RKO (cell line): ENCODE measurements at regions not wholly inside any gene's neighbourhood (a gene's known extent, or its start where the extent isn't known, plus 50 kb on each side); places are given as distances from the start of the nearest gene placed in this dataset.
A peak's percentile ranks its signal among the peaks of the same experiment; 100 is the strongest.
"Not testable (repeated sequence)": the region's sequence is repeated elsewhere in the genome, so short reads cannot be mapped to it uniquely, and the experiment has no call there.

Experiments
- DNase-seq: peaks from one replicate; pipeline ENCODE4 v3.0.0-alpha.2; 2016; ENCODE audit warnings: low spot score

DNA sequence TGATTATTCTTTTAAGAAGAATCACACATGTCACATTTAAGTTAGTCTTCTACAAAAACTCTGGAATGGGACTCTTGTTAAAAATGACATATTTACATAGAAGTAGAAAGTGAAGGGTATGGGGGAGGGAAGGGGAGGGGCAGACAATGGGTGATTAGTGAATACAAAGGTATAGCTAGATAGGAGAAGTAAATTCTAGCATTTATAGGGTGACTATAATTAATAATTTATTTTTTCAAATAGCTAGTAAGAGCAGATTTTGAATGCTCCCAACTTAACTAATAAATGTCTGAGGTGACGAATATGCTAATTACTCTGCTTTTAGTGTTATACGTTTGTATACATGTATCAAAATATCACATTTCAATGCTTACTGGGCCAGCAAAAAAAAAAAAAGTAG lies 59.4 kb downstream of the BLTP3B start:
- no peak for DNase-seq

DNA sequence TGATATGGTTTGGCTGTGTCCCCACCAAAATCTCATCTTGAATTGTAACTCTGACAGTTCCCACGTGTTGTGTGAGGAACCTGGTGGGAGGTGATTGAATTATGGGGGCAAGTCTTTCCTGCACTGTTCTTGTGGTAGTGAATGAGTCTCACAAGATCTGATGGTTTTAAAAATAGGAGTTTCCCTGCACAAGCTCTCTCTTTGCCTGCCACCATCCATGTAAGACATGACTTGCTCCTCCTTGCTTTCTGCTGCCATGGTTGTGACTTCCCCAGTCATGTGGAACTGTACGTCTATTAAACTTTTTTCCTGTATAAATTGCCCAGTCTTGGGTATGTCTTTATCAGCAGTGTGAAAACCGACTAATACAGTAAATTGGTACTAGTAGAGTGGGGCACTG lies 63.9 kb downstream of the BLTP3B start:
- DNase-seq: not testable (repeated sequence)

DNA sequence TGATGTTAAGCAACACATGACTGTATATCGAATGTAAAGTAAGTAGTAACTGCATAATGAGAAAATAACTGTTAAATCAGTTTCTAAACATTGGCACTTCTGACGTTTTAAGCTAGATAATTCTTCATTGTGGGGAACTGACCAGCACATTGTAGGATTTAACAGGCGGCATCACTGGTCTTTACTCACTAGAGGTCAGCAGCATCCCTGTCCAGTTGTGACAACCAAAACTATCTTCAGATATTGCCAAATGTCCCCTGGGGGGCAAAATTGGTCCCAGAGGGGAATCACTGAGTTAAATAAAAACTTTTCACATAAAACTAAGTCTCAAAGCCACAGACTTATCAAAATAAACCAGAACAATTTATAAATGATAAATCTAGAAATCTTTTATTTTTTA lies 65.3 kb downstream of the BLTP3B start:
- DNase-seq: peak; percentile 31

DNA sequence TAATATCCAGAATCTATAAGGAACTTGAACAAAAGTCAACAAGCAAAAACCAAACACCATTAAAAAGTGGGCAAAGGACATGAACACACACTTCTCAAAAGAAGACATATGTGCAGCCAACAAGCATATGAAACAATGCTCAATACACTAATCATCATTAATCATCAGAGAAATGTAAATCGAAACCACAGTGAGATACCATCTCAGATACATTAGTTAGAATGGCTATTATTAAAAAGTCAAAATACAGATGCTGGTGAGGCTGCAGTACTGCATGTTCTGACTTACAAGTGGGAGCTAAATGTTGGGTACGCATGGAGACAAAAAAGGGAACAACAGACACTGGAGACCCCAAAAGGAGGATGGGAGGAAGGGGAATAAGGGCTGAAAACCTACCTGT lies 67.1 kb downstream of the BLTP3B start:
- DNase-seq: no peak

- no peak for DNase-seq
Observed at GRCh38 chr12:100069795-100070194, 72.9 kb downstream of the BLTP3B start.

GRCh38 chr12:100068305-100068704 lies 74.4 kb downstream of the BLTP3B start:
- DNase-seq: no peak

DNA sequence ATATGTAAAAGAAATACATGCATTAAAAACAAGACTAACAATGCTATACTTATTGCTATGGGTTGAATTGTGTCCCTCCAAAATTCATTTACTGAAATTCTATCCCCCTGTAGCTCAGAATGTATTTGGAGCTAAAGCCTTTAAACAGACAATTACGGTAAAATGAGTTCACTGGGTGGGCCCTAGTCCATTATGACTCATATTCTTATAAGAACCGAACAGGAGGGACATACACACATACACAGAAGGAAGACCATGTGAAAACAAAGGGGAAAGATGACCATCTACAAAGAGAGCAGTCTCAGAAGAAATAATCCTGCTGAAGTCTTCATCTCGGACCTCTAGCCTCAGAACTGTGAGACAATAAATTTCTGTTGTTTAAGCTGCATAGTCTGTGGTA lies 77.1 kb upstream of the ANKS1B start:
- DNase-seq: no peak

DNA sequence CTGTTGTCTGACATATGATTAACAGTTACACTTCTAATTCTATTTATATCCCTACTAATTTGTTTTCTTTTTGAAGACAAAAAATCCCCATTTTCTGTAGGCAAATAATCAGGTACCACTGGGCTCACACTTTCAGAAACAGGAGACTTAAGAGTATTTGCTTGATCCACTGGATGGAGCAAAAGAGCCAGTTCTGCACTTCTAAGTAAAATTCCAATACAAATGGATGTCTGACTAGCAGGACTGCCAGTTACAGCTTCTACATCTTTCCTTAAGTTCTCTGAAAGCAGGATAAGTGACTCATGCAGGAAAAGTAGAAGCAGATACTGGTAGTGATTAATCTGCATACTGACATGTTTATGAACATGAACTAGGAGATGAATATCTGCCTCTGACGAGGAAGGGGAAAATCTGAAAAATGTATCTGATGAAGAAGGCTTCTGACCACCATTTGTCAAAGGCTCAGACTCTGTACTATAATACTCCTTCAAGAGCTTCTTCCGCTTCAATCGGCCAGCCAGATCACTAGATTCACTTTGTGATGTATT lies 73.8 kb upstream of the ANKS1B start:
- DNase-seq: peak; percentile 67

GRCh38 chr12:100046202-100046601 lies 61.5 kb upstream of the ANKS1B start:
- DNase-seq: not testable (repeated sequence)

DNA sequence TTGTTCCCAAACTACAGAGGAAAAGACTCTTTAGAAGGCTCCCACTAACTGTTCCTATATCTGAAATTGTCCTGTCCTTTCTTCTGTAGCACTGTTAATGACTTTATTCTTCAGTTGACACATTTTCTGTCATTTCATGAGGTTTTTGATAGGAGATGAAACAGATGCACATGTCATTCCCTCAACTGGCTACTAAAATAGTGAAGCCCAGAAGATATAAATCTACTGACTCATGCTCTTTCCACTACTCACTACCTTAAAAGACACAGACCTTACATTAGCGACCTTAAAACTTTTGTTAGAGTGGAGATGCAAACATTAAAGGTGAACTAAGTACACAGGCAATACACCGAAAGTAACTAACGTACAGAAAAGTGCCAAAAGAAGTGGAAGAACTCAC lies 59.5 kb upstream of the ANKS1B start:
- DNase-seq: no peak

DNA sequence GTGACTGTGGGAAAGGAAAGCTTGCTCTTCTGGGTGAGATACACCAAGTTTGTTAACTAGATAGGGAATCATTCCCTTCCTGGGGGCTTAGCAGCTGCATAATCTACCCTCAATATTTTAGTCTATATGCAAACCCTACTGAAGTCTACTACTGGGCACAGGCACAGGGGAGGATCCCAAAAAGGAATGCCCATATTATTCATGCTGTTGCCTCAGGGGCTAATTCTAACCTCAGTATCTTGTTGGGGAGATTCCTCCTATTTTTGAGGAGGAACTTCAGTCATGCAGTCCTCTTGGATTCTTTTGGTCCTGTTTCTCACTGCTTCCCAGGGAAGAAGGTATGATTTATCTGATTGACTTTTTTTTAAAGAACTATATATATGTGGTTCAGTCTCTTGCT lies 58.9 kb upstream of the ANKS1B start:
- DNase-seq: no peak
